ENCODE measurements at regions not wholly inside any gene's neighbourhood (a gene's known extent, or its start where the extent isn't known, plus 50 kb on each side); places are given as distances from the start of the nearest gene placed in this dataset.

DNA sequence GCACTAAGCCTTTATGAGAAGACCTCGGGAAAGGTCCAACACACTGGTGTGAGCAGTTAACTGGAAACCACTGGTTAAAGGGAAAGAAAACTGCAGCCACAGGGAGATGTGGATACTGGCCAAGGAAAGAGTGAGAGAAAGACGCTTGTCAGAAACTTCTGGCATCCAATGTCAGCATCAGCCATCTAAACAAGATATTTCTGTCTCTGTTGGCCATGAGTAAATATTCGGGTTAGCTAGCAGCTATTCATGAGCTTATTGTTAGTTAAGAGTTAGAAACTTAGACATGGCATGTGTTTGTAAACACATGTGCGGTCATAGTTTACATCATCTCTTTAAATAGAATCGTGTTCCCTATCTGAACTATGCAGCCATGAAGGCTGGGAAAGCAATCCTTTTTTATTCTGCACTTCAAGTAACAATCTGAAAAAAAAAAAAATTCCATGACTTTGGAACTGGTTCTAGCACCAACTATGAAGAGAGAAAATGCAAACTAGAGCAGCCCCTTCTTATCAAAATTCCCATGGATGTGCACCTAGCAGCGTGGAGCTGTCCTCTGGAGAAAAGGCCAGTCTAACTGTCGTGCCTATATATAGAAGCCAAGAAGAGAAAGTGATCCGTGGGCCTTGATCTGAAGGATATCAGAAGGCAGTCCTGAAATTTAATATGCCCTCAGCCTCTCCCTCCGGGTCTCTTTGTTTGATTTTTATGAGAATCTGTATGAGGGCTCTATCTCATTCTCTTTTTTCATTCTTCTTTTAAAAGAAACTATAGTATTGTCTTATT, 84.0 kb upstream of the RFX8 start:
- DNase-seq (ENCODE audit: low read depth, low spot score): no peak

GRCh38 chr2:101556033-101556459, 81.1 kb upstream of the RFX8 start:
- no peak for DNase-seq (ENCODE audit: low read depth, low spot score)

- DNase-seq (ENCODE audit: low read depth, low spot score): no peak
Observed at GRCh38 chr2:101551336-101551888, 76.5 kb upstream of the RFX8 start.

GRCh38 chr2:101550555-101550954, 75.6 kb upstream of the RFX8 start:
- no peak for DNase-seq (ENCODE audit: low read depth, low spot score)

GRCh38 chr2:101549371-101549770, 74.5 kb upstream of the RFX8 start:
- no peak for DNase-seq (ENCODE audit: low read depth, low spot score)

- DNase-seq (ENCODE audit: low read depth, low spot score): no peak
Observed at GRCh38 chr2:101546376-101547058, 71.6 kb upstream of the RFX8 start.

GRCh38 chr2:101545950-101546349, 71.0 kb upstream of the RFX8 start:
- DNase-seq (ENCODE audit: low read depth, low spot score): no peak

DNA sequence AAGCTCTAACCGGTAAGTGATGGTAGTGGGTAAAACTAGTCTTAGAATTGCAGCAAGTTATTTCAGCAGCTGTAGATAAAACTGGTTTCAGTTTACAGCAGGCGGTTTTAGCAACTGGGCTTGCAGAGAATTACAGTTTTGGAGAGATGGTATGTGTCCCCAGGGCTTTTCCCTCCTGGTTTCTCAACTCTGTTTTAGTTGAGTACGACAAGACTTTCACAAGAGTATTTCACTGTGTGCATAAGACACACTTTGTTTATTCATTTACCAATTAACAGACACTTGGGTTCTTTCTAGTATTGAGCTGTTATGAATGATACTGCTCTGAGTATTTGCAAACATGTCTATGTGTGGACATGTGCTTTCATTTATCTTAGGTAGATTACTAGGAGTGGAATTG, 65.6 kb upstream of the RFX8 start:
- DNase-seq (ENCODE audit: low read depth, low spot score): no peak

DNA sequence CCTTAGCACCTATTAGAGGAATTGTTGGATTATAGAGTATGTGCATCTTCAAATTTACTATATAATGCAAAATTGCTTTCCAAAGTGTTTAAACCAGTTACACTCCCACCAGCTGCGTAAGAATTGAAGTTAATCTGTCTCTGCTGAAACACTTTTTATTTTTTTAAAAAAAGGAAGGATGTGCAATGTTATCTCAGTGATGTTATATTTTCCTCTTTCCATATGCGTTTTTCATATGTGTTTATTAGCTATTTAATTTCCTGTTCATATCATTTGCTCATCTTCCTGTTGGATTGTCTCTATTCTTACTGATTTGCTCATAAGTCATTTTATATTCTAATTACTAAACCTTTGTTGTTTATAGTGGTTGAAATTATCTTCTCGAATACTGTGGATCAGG, 63.2 kb upstream of the RFX8 start:
- DNase-seq (ENCODE audit: low read depth, low spot score): no peak

DNA sequence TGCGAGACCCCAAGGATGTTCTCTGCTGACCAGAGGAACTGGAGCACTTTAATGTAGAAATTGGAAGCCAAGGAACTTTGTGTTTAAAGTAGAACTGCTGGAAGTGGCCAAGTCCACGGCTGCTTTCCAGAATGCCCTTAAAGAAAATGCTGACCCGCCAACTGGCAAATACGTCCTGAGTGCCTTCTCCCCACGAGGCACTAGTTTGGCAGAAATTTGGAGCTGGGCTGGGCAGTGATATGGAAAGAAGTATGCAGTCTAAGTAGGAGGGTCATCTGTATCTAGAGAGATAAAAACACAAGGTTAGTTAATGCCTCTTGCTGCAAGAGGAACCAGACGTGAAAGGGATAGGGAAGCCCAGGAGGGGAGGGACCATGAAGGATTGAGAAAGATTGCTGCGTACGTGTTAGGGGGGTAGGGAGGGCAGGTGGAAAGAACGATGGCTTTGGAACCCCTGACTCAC, 59.3 kb upstream of the RFX8 start:
- DNase-seq (ENCODE audit: low read depth, low spot score): no peak

- DNase-seq (ENCODE audit: low read depth, low spot score): peak; percentile 33
Observed at GRCh38 chr2:101533561-101534148, 58.7 kb upstream of the RFX8 start.

- no peak for DNase-seq (ENCODE audit: low read depth, low spot score)
Observed at GRCh38 chr2:101528501-101528900, 53.6 kb upstream of the RFX8 start.

DNA sequence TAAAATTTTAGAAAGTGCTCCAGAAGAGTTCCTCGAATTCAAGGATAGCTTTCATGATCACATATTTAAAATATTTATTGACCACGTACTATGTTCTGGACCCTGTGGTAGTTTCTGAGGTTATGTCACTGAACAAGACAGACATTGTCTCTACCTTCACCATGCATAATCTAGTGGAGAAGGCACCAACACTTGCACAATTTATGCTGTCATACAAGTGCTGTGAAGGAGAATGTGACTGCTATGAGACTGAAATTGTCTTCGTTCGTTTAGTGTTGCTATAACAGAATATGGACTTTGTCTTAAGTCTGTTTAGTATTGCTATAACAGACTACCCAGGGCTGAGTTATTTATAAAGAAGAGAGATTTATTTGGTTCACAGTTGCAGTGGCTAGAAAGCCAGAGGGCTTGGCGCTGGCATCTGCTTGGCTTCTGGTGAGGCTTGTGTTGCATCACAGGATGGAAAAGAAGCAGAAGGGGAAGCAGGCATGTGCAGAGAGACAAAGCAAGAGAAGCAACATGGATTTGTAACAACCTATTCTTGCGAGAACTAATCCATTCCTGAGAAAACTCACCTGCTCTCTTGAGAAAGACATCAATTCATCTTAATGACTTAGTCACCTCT, 50.0 kb upstream of the RFX8 start:
- DNase-seq (ENCODE audit: low read depth, low spot score): no peak
